ENCODE measurements at regions not wholly inside any gene's neighbourhood (a gene's known extent, or its start where the extent isn't known, plus 50 kb on each side); places are given as distances from the start of the nearest gene placed in this dataset.

DNA sequence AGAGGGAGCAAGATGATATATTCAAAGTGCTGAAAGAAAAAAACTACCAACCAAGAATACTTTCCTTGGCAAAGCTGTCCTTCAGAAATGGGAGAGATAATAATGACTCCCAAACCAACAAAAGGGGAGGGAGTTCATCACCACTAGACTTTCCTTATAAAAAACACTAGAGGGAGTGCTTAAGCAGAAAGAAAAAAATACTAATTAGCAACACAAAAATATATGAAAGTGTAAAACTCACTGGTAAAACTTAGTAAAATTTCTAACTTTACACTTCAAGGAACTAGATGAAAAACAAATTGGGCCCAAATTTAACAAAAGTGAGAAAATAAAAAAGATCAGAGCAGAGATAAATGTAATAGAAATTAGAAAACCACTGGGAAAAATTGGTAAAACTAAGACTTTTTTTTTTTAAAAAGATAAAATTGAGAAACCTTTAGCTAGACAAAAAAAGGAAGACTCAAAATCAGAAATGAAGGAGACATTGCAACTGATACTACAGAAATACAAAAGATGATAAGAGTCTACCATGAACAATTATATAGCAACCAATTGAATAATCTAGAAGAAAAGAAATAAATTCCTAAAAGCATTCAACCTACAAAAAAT lies 60.4 kb upstream of the FAR2 start:
- TF ChIP-seq EP300 (IDR thresholded peaks at IDR 0.05) (no peak), CTCF (IDR thresholded peaks at IDR 0.05) (peak in 1 of 4 experiments; percentile 12), POLR2A (IDR thresholded peaks at IDR 0.05) (no peak)
